C4-2B (cell line): ENCODE measurements at regions not wholly inside any gene's neighbourhood (a gene's known extent, or its start where the extent isn't known, plus 50 kb on each side); places are given as distances from the start of the nearest gene placed in this dataset.

Experiments used
- CTCF ChIP-seq: fragments of 450-650 bp; conservative IDR thresholded peaks from 2 replicates; pipeline ENCODE4 v1.5.1; 2017; ENCODE audit warnings: mild to moderate bottlenecking
- ZFX ChIP-seq: fragments of 450-650 bp; IDR thresholded peaks from 2 replicates; pipeline ENCODE4 v1.6.1; 2017

- TF ChIP-seq CTCF (no peak), ZFX (no peak)
Measured at GRCh38 chr7:157486007-157486755, 149.4 kb downstream of the DNAJB6 start.
